GM18858 (cell line): ENCODE measurements at regions not wholly inside any gene's neighbourhood (a gene's known extent, or its start where the extent isn't known, plus 50 kb on each side); places are given as distances from the start of the nearest gene placed in this dataset.
"Not testable (repeated sequence)": the region's sequence is repeated elsewhere in the genome, so short reads cannot be mapped to it uniquely, and the experiment has no call there.

ENCODE experiments used
- ATAC-seq: cut with Tn5 transposase; IDR thresholded peaks from one replicate; pipeline ENCODE4 v1.9.1; 2021; ENCODE audit not compliant: unreplicated experiment

- not testable (repeated sequence) for ATAC-seq
Measured at GRCh38 chrX:23458957-23459356, 124.3 kb downstream of the PTCHD1 start.

GRCh38 chrX:23465105-23465791 is 130.6 kb downstream of the PTCHD1 start:
- no peak for ATAC-seq

- no peak for ATAC-seq
Measured at GRCh38 chrX:23465985-23466384, 131.3 kb downstream of the PTCHD1 start.

- no peak for ATAC-seq
Measured at GRCh38 chrX:23478056-23478455, 143.4 kb downstream of the PTCHD1 start.

- no peak for ATAC-seq
Measured at GRCh38 chrX:23478561-23478960, 143.9 kb downstream of the PTCHD1 start.

- ATAC-seq, result no peak
Measured at GRCh38 chrX:23482561-23482960, 147.9 kb downstream of the PTCHD1 start.

- ATAC-seq, result no peak
Measured at GRCh38 chrX:23483396-23483795, 148.7 kb downstream of the PTCHD1 start.

- ATAC-seq, result no peak
Measured at GRCh38 chrX:23493941-23494374, 159.3 kb downstream of the PTCHD1 start.

- ATAC-seq, result no peak
Measured at GRCh38 chrX:23494741-23495140, 160.1 kb downstream of the PTCHD1 start.

GRCh38 chrX:23497919-23498318 is 163.3 kb downstream of the PTCHD1 start:
- no peak for ATAC-seq

GRCh38 chrX:23501974-23502373 is 165.3 kb upstream of the PRDX4 start:
- no peak for ATAC-seq

GRCh38 chrX:23503835-23504539 is 163.3 kb upstream of the PRDX4 start:
- no peak for ATAC-seq

GRCh38 chrX:23504540-23504884 is 162.8 kb upstream of the PRDX4 start:
- ATAC-seq, result no peak

GRCh38 chrX:23504895-23505294 is 162.4 kb upstream of the PRDX4 start:
- ATAC-seq, result no peak

- ATAC-seq, result no peak
Measured at GRCh38 chrX:23505531-23506303, 161.6 kb upstream of the PRDX4 start.

GRCh38 chrX:23509256-23509655 is 158.0 kb upstream of the PRDX4 start:
- ATAC-seq, result no peak

- ATAC-seq, result no peak
Measured at GRCh38 chrX:23511793-23512192, 155.5 kb upstream of the PRDX4 start.

GRCh38 chrX:23513121-23513520 is 154.2 kb upstream of the PRDX4 start:
- ATAC-seq, result no peak

GRCh38 chrX:23514082-23514481 is 153.2 kb upstream of the PRDX4 start:
- no peak for ATAC-seq

- ATAC-seq, result peak; percentile 70
Measured at GRCh38 chrX:23515028-23515427, 152.3 kb upstream of the PRDX4 start.

- not testable (repeated sequence) for ATAC-seq
Measured at GRCh38 chrX:23523026-23523657, 144.2 kb upstream of the PRDX4 start.
